ENCODE measurements at regions not wholly inside any gene's neighbourhood (a gene's known extent, or its start where the extent isn't known, plus 50 kb on each side); places are given as distances from the start of the nearest gene placed in this dataset.

DNA sequence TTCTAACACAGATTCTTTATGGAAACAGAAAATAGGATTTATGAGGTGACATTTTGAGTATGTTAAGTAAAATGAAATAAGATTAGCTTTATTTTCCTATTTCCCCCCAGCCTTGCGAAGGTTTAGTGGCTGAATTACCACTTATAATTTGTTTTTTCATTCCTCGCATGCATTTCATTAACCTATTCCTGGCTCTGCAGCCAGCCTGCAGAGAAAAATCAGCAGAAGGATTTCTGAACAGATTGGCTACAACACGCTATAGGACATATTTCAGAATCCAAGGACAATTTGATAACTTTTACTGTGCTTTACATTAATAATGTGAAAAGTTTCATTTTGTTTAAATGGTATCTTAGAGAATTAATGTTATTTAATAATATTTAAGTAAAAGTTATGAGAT, 162.4 kb upstream of the MMS22L start:
- TF ChIP-seq, protein P1, sequence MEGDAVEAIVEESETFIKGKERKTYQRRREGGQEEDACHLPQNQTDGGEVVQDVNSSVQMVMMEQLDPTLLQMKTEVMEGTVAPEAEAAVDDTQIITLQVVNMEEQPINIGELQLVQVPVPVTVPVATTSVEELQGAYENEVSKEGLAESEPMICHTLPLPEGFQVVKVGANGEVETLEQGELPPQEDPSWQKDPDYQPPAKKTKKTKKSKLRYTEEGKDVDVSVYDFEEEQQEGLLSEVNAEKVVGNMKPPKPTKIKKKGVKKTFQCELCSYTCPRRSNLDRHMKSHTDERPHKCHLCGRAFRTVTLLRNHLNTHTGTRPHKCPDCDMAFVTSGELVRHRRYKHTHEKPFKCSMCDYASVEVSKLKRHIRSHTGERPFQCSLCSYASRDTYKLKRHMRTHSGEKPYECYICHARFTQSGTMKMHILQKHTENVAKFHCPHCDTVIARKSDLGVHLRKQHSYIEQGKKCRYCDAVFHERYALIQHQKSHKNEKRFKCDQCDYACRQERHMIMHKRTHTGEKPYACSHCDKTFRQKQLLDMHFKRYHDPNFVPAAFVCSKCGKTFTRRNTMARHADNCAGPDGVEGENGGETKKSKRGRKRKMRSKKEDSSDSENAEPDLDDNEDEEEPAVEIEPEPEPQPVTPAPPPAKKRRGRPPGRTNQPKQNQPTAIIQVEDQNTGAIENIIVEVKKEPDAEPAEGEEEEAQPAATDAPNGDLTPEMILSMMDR (IDR thresholded peaks at IDR 0.05; ENCODE audit: low read length, missing control alignments) = no peak
- H3K4me3 ChIP-seq (replicated peaks; ENCODE audit: low read depth, low read length) = no peak overlapping the region
- no peak for DNase-seq (ENCODE audit: low read depth)

DNA sequence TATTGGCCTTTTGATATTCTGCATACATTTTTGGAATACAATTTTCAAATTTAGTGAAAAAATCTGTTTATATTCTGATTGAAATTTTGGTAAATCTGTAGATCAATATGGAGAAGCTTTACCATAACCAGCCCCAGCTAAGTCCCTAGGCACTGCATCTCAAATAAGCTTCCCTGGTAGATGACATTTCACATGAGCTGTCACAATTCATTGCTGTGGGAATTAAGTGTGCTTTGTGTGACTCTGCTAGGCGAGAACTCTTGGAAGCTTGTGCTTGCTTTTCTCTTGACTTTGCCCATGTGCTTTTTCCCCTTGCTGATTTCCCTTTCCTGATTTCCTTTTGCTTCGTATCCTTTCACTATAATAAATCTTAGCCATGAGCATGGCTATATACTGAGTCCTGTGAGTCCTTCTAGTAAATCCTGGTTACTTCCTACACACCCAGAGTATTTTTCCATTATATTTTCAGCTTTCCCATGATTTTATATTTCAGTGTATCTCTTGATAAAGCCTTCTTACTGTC, 166.5 kb upstream of the MMS22L start:
- no peak overlapping the region for H3K4me3 ChIP-seq (replicated peaks; ENCODE audit: low read depth, low read length)
- TF ChIP-seq, protein P1 (IDR thresholded peaks at IDR 0.05; ENCODE audit: low read length, missing control alignments) = no peak
- no peak for DNase-seq (ENCODE audit: low read depth)

DNA sequence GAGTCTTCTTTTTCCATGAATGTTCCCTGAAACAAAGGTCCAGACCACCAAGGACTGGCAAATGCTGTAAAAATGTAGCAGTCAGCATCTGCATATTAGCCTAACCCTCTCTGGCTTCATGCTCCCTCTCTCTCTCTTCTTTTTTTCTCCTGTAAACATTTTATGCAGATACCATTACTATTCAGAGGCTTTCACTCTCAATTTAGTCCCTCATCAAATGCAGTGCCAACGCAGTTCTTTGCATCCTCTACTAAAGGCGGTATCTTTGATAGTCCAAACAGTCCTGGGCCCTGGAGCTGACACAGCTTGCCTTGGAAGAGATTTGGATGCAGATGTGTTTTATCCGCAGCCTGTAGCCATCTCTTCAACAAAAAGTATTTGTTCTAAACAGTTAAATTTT, 167.1 kb upstream of the MMS22L start:
- DNase-seq (ENCODE audit: low read depth) = no peak
- H3K4me3 ChIP-seq (replicated peaks; ENCODE audit: low read depth, low read length) = no peak overlapping the region
- TF ChIP-seq, protein P1 (IDR thresholded peaks at IDR 0.05; ENCODE audit: low read length, missing control alignments) = no peak

DNA sequence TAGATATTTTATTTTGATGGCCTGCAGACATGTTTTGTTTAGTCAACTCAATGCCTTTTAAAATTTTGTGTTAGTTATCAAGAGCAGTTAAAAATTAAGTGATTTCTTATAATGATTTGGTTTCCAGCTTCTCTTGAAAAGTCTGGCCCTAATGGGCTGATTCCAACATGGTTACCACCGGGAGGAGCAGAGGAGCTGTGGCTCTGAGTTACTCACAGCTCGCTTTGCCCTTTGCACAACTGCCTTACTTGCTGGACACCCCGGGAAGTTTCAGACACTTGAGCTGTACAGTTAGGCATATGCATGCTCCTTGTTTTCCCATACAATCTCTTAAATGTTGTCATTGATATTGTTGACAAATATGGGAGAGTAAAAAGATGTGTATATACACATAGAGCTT, 173.1 kb upstream of the MMS22L start:
- DNase-seq (ENCODE audit: low read depth) = no peak
- TF ChIP-seq, protein P1 (IDR thresholded peaks at IDR 0.05; ENCODE audit: low read length, missing control alignments) = no peak
- no peak overlapping the region for H3K4me3 ChIP-seq (replicated peaks; ENCODE audit: low read depth, low read length)

DNA sequence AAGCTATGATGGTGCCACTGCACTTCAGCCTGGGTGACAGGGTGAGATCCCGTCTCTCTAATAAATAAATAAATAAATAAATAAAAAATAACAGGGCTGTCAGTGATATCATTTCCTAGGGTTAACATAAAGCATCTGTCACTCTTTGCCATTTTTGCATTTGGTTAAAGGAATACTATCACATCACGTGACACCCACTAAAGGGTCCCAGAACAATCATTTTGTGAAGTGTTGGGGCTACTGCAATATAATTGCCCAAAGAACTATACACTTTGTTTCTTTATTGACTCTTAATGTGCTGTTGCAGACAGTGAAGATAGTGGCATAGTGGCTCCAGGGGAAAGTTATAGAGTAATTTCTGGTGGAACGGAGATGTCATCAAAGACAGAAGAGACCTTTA, 176.5 kb upstream of the MMS22L start:
- TF ChIP-seq, protein P1 (IDR thresholded peaks at IDR 0.05; ENCODE audit: low read length, missing control alignments) = no peak
- no peak for DNase-seq (ENCODE audit: low read depth)
- H3K4me3 ChIP-seq (replicated peaks; ENCODE audit: low read depth, low read length) = no peak overlapping the region

DNA sequence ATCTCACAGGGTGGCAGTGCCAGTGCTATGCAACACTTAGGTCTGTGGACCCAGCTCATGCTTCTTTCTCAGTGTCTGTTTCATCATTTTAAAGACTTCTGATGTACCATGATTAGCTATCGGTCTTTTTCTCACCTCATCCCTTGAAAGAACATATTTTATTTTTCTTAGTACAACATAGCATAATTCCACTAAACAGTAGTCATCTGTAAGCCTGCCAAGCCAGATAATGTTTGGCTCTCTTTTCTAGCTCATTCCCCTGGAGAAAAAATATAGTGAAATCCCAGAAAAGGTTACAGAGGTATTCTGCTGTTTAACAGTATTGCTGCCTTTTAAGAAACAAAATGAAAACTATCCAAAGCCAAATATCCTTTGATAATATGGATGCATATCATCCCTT, 177.0 kb upstream of the MMS22L start:
- no peak for DNase-seq (ENCODE audit: low read depth)
- no peak overlapping the region for H3K4me3 ChIP-seq (replicated peaks; ENCODE audit: low read depth, low read length)
- TF ChIP-seq, protein P1 (IDR thresholded peaks at IDR 0.05; ENCODE audit: low read length, missing control alignments) = no peak

DNA sequence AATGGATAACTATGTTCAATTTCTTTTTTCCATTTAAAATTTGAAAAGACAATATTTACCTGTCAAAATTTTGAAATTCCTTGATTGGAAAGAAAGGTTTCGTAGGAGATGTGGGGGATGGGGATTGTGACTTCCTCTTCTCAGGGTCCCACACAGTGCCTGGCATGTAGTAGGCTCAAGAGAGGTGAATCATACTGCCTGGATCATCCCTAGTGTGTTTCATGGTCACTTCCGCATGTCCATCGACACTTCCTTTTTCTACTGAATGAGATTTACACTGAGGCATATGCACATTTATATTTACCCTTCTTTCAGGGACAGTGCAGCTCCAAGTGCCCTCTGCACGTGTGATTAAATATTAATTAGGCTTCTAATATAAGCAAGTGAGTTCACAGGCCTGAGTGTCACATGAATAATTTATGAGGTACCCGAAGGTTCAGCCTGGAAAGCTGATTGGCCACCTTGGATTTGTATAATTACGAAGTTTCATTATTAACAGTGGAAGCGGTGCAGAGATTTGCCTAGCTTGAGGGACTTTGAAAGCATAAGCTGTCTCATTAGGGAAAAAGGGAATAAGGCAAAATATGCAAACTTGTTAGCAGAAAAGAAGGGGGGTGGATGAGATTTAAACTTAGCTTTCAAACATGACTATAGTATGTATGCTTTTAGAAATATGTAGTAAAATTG, 177.5 kb upstream of the MMS22L start:
- no peak overlapping the region for H3K4me3 ChIP-seq (replicated peaks; ENCODE audit: low read depth, low read length)
- no peak for DNase-seq (ENCODE audit: low read depth)
- TF ChIP-seq, protein P1 (IDR thresholded peaks at IDR 0.05; ENCODE audit: low read length, missing control alignments) = no peak
